ENCODE measurements at regions not wholly inside any gene's neighbourhood (a gene's known extent, or its start where the extent isn't known, plus 50 kb on each side); places are given as distances from the start of the nearest gene placed in this dataset.
"Not testable (repeated sequence)": the region's sequence is repeated elsewhere in the genome, so short reads cannot be mapped to it uniquely, and the experiment has no call there.

- no peak for TF ChIP-seq CTCF (IDR thresholded peaks at IDR 0.05; ENCODE audit: unreplicated experiment)
- no peaks in the 10 kb centered on the region for H3K27me3 Mint-ChIP-seq (ENCODE audit: low read depth)
- no peaks in the 10 kb centered on the region for H3K36me3 Mint-ChIP-seq
- DNase-seq (ENCODE audit: low spot score in 2 of 2, unreplicated experiment in 2 of 2), result no peak
- H3K27ac Mint-ChIP-seq, result no peak overlapping the region
- peaks cover 4% of the 10 kb centered on the region for H3K9me3 Mint-ChIP-seq
- no peak overlapping the region for H3K4me3 Mint-ChIP-seq
- H3K4me1 Mint-ChIP-seq, result no peaks in the 10 kb centered on the region
Measured at GRCh38 chr12:125552295-125552694, 487.1 kb downstream of the AACS start.

GRCh38 chr12:125561008-125561407 lies 495.8 kb downstream of the AACS start:
- not testable (repeated sequence) for H3K9me3 Mint-ChIP-seq; H3K4me1 Mint-ChIP-seq; H3K27ac Mint-ChIP-seq; H3K4me3 Mint-ChIP-seq; H3K36me3 Mint-ChIP-seq; H3K27me3 Mint-ChIP-seq (ENCODE audit: low read depth); DNase-seq (ENCODE audit: low spot score in 2 of 2, unreplicated experiment in 2 of 2)

- Mint-ChIP-seq H3K36me3 (no peaks in the 10 kb centered on the region), H3K9me3 (peaks cover 4% of the 10 kb centered on the region), H3K4me1 (no peaks in the 10 kb centered on the region), H3K4me3 (no peak overlapping the region), H3K27ac (no peak overlapping the region), H3K27me3 (ENCODE audit: low read depth) (peaks cover 6% of the 10 kb centered on the region)
- DNase-seq (ENCODE audit: low spot score in 2 of 2, unreplicated experiment in 2 of 2), result no peak
- no peak for TF ChIP-seq CTCF (IDR thresholded peaks at IDR 0.05; ENCODE audit: unreplicated experiment)
Measured at GRCh38 chr12:125564753-125565152, 499.5 kb downstream of the AACS start.

- no peaks in the 10 kb centered on the region for H3K9me3 Mint-ChIP-seq
- H3K4me1 Mint-ChIP-seq, result no peaks in the 10 kb centered on the region
- TF ChIP-seq CTCF (IDR thresholded peaks at IDR 0.05; ENCODE audit: unreplicated experiment), result no peak
- H3K36me3 Mint-ChIP-seq, result no peaks in the 10 kb centered on the region
- no peak overlapping the region for H3K4me3 Mint-ChIP-seq
- H3K27ac Mint-ChIP-seq, result no peak overlapping the region
- H3K27me3 Mint-ChIP-seq (ENCODE audit: low read depth), result peaks cover 6% of the 10 kb centered on the region
- DNase-seq (ENCODE audit: low spot score in 2 of 2, unreplicated experiment in 2 of 2), result no peak
Measured at GRCh38 chr12:125567581-125567980, 502.3 kb downstream of the AACS start.

- Mint-ChIP-seq H3K27me3 (ENCODE audit: low read depth) (peaks cover 6% of the 10 kb centered on the region), H3K27ac (no peak overlapping the region), H3K36me3 (no peaks in the 10 kb centered on the region), H3K9me3 (no peaks in the 10 kb centered on the region), H3K4me3 (no peak overlapping the region), H3K4me1 (no peaks in the 10 kb centered on the region)
- no peak for DNase-seq (ENCODE audit: low spot score in 2 of 2, unreplicated experiment in 2 of 2)
- TF ChIP-seq CTCF (IDR thresholded peaks at IDR 0.05; ENCODE audit: unreplicated experiment), result no peak
Measured at GRCh38 chr12:125568306-125568705, 503.1 kb downstream of the AACS start.

- Mint-ChIP-seq H3K36me3 (no peaks in the 10 kb centered on the region), H3K27ac (no peak overlapping the region), H3K4me1 (no peaks in the 10 kb centered on the region), H3K4me3 (no peak overlapping the region), H3K27me3 (ENCODE audit: low read depth) (no peaks in the 10 kb centered on the region), H3K9me3 (peaks cover 13% of the 10 kb centered on the region)
- TF ChIP-seq CTCF (IDR thresholded peaks at IDR 0.05; ENCODE audit: unreplicated experiment), result no peak
- no peak for DNase-seq (ENCODE audit: low spot score in 2 of 2, unreplicated experiment in 2 of 2)
Measured at GRCh38 chr12:125573271-125573670, 508.0 kb downstream of the AACS start.

All from mesothelial cell of epicardium (in vitro differentiated cells).